Osteoblast (primary cell): ENCODE measurements at regions not wholly inside any gene's neighbourhood (a gene's known extent, or its start where the extent isn't known, plus 50 kb on each side); places are given as distances from the start of the nearest gene placed in this dataset.
A peak's percentile ranks its signal among the peaks of the same experiment; 100 is the strongest.

Experiments used
- DNase-seq: peaks from one replicate; pipeline ENCODE4 v3.0.0; 2011; ENCODE audit warnings: low spot score, mixed read lengths; ENCODE audit not compliant: insufficient read length; ENCODE audit errors: missing footprints
- H2AFZ ChIP-seq: 2 replicates; pipeline ENCODE4 v1.6.0; 2011; ENCODE audit warnings: mild to moderate bottlenecking, low read length
- H3K27ac ChIP-seq: 2 replicates; pipeline ENCODE4 v1.5.1; 2011; ENCODE audit warnings: mild to moderate bottlenecking, low read depth, low read length, moderate library complexity
- H3K27me3 ChIP-seq: 2 replicates; pipeline ENCODE4 v1.6.0; 2012; ENCODE audit warnings: mild to moderate bottlenecking, control low read depth, inconsistent platforms, low read length, moderate library complexity; ENCODE audit not compliant: insufficient read depth
- H3K36me3 ChIP-seq: 2 replicates; pipeline ENCODE4 v1.5.1; 2011; ENCODE audit warnings: mild to moderate bottlenecking, low read length, control low read depth, moderate library complexity; ENCODE audit not compliant: insufficient read depth
- H3K4me1 ChIP-seq: 2 replicates; pipeline ENCODE4 v1.5.1; 2011; ENCODE audit warnings: mild to moderate bottlenecking, low read length, control low read depth, moderate library complexity; ENCODE audit not compliant: insufficient read depth
- H3K4me2 ChIP-seq: 2 replicates; pipeline ENCODE4 v1.6.0; 2011; ENCODE audit warnings: mild to moderate bottlenecking, low read length; ENCODE audit not compliant: insufficient read depth
- H3K4me3 ChIP-seq: fragments of 200-600 bp; sonication (generic); 3 replicates; pipeline ENCODE4 v1.5.1; 2012; ENCODE audit warnings: mild to moderate bottlenecking, low read length, inconsistent platforms; ENCODE audit not compliant: insufficient read depth
- H3K79me2 ChIP-seq: 2 replicates; pipeline ENCODE4 v1.6.0; 2012; ENCODE audit warnings: mild to moderate bottlenecking, low read length, control low read depth, inconsistent platforms; ENCODE audit not compliant: insufficient read depth
- H3K9me3 ChIP-seq: 2 replicates; pipeline ENCODE4 v1.5.1; 2011; ENCODE audit warnings: low read depth, low read length, control low read depth
- H4K20me1 ChIP-seq: 2 replicates; pipeline ENCODE4 v1.6.0; 2012; ENCODE audit warnings: mild to moderate bottlenecking, low read length, control low read depth; ENCODE audit not compliant: insufficient read depth
- TF ChIP-seq, protein P1 (sequence below): IDR thresholded peaks from 2 replicates; pipeline ENCODE4 v1.5.1; 2011; ENCODE audit warnings: mild to moderate bottlenecking, low read depth, low read length, moderate library complexity; ENCODE audit errors: extremely low read depth

DNA sequence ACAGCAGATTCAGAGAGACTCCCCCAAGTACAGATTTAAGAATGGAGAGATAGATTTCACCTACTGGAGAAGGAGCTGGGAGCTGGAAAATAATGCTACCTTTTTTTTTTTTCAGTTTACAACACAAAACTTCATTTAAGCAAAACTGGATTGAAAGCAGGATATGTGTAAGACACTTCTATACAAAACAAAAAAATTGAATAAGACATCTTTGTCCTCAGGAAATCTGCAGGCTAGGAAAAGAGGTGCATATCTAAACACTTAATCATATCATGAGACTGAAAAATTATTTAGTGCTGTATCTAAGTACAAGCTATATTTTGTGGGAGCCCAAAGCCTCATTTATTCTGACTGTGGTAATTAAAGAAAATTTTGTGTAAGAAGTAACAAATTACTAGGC lies 516.1 kb downstream of the ZIC1 start:
- H3K36me3 ChIP-seq, result no peaks in the 10 kb centered on the region
- H3K4me1 ChIP-seq, result peaks cover 7% of the 10 kb centered on the region
- no peaks in the 10 kb centered on the region for H3K9me3 ChIP-seq
- H3K27ac ChIP-seq, result no peak overlapping the region
- H4K20me1 ChIP-seq, result no peaks in the 10 kb centered on the region
- TF ChIP-seq, protein P1, sequence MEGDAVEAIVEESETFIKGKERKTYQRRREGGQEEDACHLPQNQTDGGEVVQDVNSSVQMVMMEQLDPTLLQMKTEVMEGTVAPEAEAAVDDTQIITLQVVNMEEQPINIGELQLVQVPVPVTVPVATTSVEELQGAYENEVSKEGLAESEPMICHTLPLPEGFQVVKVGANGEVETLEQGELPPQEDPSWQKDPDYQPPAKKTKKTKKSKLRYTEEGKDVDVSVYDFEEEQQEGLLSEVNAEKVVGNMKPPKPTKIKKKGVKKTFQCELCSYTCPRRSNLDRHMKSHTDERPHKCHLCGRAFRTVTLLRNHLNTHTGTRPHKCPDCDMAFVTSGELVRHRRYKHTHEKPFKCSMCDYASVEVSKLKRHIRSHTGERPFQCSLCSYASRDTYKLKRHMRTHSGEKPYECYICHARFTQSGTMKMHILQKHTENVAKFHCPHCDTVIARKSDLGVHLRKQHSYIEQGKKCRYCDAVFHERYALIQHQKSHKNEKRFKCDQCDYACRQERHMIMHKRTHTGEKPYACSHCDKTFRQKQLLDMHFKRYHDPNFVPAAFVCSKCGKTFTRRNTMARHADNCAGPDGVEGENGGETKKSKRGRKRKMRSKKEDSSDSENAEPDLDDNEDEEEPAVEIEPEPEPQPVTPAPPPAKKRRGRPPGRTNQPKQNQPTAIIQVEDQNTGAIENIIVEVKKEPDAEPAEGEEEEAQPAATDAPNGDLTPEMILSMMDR, result no peak
- H3K4me2 ChIP-seq, result no peak overlapping the region
- H3K79me2 ChIP-seq, result no peaks in the 10 kb centered on the region
- no peak for DNase-seq
- no peak overlapping the region for H2AFZ ChIP-seq
- no peak overlapping the region for H3K4me3 ChIP-seq
- H3K27me3 ChIP-seq, result no peaks in the 10 kb centered on the region

DNA sequence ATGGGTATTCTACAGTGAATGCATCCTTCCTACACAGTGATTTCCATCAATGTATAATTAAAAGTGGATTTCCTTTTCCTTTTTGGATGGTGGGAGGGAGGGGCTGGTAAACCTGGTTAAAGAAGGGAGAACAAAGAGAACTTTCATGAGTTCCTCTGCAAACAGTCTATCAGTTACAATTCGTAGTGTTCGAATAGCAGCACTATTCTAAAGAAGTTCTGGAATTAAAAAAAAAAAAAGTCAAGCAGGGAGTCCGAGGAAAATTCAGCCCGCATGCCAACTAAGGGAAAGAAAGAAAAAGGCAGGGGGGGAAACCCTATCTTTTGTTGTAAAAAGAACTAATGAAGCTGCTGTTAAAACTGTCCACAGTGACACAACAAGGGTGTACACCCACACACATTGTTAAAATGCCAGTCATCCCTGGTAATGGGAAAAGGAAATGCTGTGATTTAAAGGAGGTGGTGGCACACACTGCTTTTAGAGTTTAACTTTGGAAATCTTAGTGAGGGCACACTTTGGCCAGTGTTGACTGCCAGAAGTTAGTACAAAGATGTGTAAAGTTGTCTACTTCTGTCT lies 521.2 kb downstream of the ZIC1 start:
- peak overlapping the region; percentile 69 for H2AFZ ChIP-seq
- peak overlapping the region; percentile 37 for H3K4me3 ChIP-seq
- TF ChIP-seq, protein P1, result no peak
- H3K9me3 ChIP-seq, result no peaks in the 10 kb centered on the region
- no peaks in the 10 kb centered on the region for H3K79me2 ChIP-seq
- peak; percentile 46 for DNase-seq
- H3K4me1 ChIP-seq, result peaks cover 12% of the 10 kb centered on the region
- H3K27ac ChIP-seq, result peak overlapping the region; percentile 59
- H3K4me2 ChIP-seq, result peak overlapping the region; percentile 72
- no peaks in the 10 kb centered on the region for H4K20me1 ChIP-seq
- H3K36me3 ChIP-seq, result no peaks in the 10 kb centered on the region
- H3K27me3 ChIP-seq, result no peaks in the 10 kb centered on the region

DNA sequence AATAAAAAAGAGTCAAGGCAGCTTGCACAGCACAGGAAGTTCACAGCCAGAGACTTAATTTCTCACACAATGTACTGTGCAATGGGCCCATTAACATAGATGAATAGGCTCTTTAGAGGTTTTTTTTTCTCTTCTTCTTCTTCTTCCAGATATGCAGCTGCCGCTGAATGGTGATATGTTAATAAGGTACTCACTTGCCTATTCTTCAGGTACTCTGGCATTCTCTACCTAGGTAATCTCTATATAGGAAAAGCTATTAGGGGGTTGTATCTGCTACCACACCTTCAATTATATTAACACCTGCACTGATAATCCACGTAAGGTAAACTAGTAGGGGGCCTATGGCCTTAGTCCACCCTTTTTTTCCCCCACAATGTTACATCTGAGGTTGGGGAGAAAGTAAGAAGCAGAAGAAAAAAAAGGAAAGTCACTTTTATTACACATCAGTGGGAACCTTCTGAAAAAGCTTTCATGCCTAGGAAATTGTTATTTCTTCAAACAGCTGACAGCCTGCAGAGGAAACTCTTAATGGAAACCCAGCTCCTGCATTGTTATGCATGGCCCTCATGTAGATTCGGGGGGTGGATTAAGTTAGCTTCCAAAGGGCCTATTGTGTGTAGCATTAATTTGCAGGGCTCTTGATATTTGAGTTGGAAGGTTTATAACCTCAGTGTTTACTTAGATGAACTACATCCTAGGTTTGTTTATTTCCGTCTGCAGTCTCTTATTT lies 525.5 kb downstream of the ZIC1 start:
- Histone ChIP-seq H3K4me2 (no peak overlapping the region), H3K27ac (no peak overlapping the region), H3K9me3 (no peaks in the 10 kb centered on the region), H3K36me3 (no peaks in the 10 kb centered on the region), H4K20me1 (no peaks in the 10 kb centered on the region), H3K79me2 (no peaks in the 10 kb centered on the region), H3K27me3 (no peaks in the 10 kb centered on the region), H2AFZ (peak overlapping the region; percentile 31), H3K4me1 (peaks cover 17% of the 10 kb centered on the region), H3K4me3 (no peak overlapping the region)
- DNase-seq, result no peak
- TF ChIP-seq, protein P1, result no peak

DNA sequence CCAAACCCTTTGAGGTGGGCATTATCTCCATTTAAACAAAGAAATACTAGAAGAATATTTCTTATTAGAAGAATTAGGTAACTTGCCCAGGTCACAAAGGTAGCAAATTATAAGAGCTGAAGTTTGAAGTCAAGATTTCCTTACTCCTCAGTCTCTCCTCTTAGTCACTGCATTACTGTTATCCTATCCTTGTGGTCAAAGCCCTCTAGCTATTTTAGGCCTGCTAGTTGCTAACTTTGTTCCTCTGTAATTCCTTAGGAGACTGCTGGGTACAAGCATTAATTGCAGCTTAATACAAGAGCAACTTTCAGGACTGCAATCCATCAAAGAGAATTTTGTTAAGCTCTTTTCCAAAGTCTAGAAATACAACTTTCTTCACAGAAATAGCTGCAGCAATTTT lies 528.2 kb downstream of the ZIC1 start:
- DNase-seq, result peak; percentile 5
- H3K27ac ChIP-seq, result no peak overlapping the region
- H3K4me2 ChIP-seq, result no peak overlapping the region
- no peak overlapping the region for H2AFZ ChIP-seq
- H3K4me1 ChIP-seq, result peaks cover 18% of the 10 kb centered on the region
- no peaks in the 10 kb centered on the region for H3K9me3 ChIP-seq
- no peaks in the 10 kb centered on the region for H3K36me3 ChIP-seq
- H3K4me3 ChIP-seq, result no peak overlapping the region
- no peaks in the 10 kb centered on the region for H3K79me2 ChIP-seq
- no peaks in the 10 kb centered on the region for H4K20me1 ChIP-seq
- no peaks in the 10 kb centered on the region for H3K27me3 ChIP-seq
- TF ChIP-seq, protein P1, result no peak
